ENCODE measurements at regions not wholly inside any gene's neighbourhood (a gene's known extent, or its start where the extent isn't known, plus 50 kb on each side); places are given as distances from the start of the nearest gene placed in this dataset.

DNA sequence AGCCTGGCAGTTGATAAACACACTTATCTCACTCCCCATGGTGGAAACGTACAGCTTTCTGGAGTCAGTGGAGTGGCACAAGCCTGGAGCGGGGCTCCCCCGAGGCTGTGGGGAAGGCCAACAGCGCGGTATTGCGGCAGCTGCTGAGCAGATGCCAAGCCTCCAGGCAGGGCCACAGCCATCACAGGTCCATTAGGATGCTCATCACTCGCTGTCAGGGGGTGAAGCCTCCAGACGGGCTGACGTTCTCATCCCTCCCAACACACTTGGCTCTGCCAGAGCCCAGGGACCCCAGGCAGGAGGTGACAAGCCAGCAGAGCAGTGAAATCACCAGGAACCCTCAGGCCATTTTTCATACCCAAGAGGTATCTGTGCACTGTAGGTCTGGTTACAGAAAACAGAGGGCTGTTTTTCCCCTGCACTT is 529.2 kb upstream of the KLHL29 start:
- H3K79me1 ChIP-seq (ENCODE audit: low read depth in 1 of 2, low read length in 2 of 2), result no peaks in the 10 kb centered on the region
- ChIA-PET CTCF (no interaction called here), POLR2A (ENCODE audit: unreplicated experiment) (no interaction called here)
- peaks cover 7% of the 10 kb centered on the region for H3K9me3 ChIP-seq (ENCODE audit: control insufficient read depth, insufficient read depth, low read length)
- no peak overlapping the region for H3K18ac ChIP-seq (ENCODE audit: low read depth, low read length)
- intact Hi-C loops (cut with micrococcal nuclease), result loop anchor here (5.0 kb wide), 1 partner anchor 1813 kb away; the partner anchor contains the start of gene APOB
- H4K20me1 ChIP-seq (ENCODE audit: insufficient read depth, low read length), result no peaks in the 10 kb centered on the region
- ATAC-seq (ENCODE audit: low read depth) (no peak), DNase-seq (no peak)
- no peak overlapping the region for H4K8ac ChIP-seq (ENCODE audit: low read depth in 2 of 2, low read length in 2 of 2)
- BruUV-seq (replicated peaks), result no TSS peak
- H3K27ac ChIP-seq (ENCODE audit: insufficient read depth, low read length), result no peak overlapping the region
- H2AK5ac ChIP-seq (ENCODE audit: low read depth, low read length), result no peak overlapping the region
- in situ Hi-C loops (cut with MboI; ENCODE audit: low sequenced_read_pairs), result no loop called here
- no peak overlapping the region for H3K9ac ChIP-seq (ENCODE audit: low read depth, low read length)
- H3K4me3 ChIP-seq (ENCODE audit: insufficient read depth, low read depth, low read length), result no peak overlapping the region
- H4K5ac ChIP-seq (ENCODE audit: low read depth, low read length), result no peak overlapping the region
- H2BK5ac ChIP-seq (ENCODE audit: low read depth, low read length, poor library complexity, severe bottlenecking), result no peak overlapping the region
- H4K91ac ChIP-seq (ENCODE audit: insufficient read depth, low read depth, low read length), result no peak overlapping the region
- no peak overlapping the region for H3K14ac ChIP-seq (replicated peaks; ENCODE audit: low read depth, low read length)
- H3K4me2 ChIP-seq (ENCODE audit: low read depth, low read length), result no peak overlapping the region
- H2BK120ac ChIP-seq (ENCODE audit: low read depth, low read length), result no peak overlapping the region
- no peak overlapping the region for H3K56ac ChIP-seq (ENCODE audit: extremely low read depth, insufficient read depth, low read length)
- WGBS, 2 experiments (ENCODE audit: extremely low coverage in 2 of 2, insufficient read length in 1 of 2), result no CpG with 5 or more reads among the region's 9 CpGs
- H2AK9ac ChIP-seq (replicated peaks; ENCODE audit: low read depth, low read length, poor library complexity), result no peak overlapping the region
- dilution Hi-C loops (cut with HindIII; ENCODE audit: low sequenced_read_pairs, unreplicated experiment), result no loop called here
- H3K9me1 ChIP-seq (ENCODE audit: insufficient read depth, low read length), result no peaks in the 10 kb centered on the region
- H3K23ac ChIP-seq (ENCODE audit: low read depth, low read length), result no peak overlapping the region
- H3K36me3 ChIP-seq (ENCODE audit: control insufficient read depth, insufficient read depth, low read length), result no peaks in the 10 kb centered on the region
- no peak overlapping the region for H2BK20ac ChIP-seq (ENCODE audit: low read depth, low read length)
- H2BK15ac ChIP-seq (ENCODE audit: low read depth, low read length), result no peak overlapping the region
- H3K27me3 ChIP-seq (ENCODE audit: control insufficient read depth, insufficient read depth, low read length), result no peaks in the 10 kb centered on the region
- TF ChIP-seq CEBPB (IDR thresholded peaks at IDR 0.05; ENCODE audit: low read depth, low read length), result no peak
- no peak for TF ChIP-seq RAD21 (IDR thresholded peaks at IDR 0.05; ENCODE audit: low read length)
- TF ChIP-seq, protein P1, sequence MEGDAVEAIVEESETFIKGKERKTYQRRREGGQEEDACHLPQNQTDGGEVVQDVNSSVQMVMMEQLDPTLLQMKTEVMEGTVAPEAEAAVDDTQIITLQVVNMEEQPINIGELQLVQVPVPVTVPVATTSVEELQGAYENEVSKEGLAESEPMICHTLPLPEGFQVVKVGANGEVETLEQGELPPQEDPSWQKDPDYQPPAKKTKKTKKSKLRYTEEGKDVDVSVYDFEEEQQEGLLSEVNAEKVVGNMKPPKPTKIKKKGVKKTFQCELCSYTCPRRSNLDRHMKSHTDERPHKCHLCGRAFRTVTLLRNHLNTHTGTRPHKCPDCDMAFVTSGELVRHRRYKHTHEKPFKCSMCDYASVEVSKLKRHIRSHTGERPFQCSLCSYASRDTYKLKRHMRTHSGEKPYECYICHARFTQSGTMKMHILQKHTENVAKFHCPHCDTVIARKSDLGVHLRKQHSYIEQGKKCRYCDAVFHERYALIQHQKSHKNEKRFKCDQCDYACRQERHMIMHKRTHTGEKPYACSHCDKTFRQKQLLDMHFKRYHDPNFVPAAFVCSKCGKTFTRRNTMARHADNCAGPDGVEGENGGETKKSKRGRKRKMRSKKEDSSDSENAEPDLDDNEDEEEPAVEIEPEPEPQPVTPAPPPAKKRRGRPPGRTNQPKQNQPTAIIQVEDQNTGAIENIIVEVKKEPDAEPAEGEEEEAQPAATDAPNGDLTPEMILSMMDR (conservative IDR thresholded peaks at IDR 0.05; ENCODE audit: low read depth, low read length), result no peak
- TF ChIP-seq, protein P2, sequence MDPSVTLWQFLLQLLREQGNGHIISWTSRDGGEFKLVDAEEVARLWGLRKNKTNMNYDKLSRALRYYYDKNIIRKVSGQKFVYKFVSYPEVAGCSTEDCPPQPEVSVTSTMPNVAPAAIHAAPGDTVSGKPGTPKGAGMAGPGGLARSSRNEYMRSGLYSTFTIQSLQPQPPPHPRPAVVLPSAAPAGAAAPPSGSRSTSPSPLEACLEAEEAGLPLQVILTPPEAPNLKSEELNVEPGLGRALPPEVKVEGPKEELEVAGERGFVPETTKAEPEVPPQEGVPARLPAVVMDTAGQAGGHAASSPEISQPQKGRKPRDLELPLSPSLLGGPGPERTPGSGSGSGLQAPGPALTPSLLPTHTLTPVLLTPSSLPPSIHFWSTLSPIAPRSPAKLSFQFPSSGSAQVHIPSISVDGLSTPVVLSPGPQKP (IDR thresholded peaks at IDR 0.05; ENCODE audit: borderline replicate concordance, low read depth, low read length), result no peak
- TF ChIP-seq SMC3 (IDR thresholded peaks at IDR 0.05; ENCODE audit: low read depth, low read length), result no peak
- no peak for TF ChIP-seq MAFK (IDR thresholded peaks at IDR 0.05; ENCODE audit: low read depth, low read length)
- no peak for TF ChIP-seq BHLHE40 (IDR thresholded peaks at IDR 0.05; ENCODE audit: low read depth, low read length)
- no peak for TF ChIP-seq RCOR1 (IDR thresholded peaks at IDR 0.05; ENCODE audit: insufficient replicate concordance, low read length)
- TF ChIP-seq, protein P3, sequence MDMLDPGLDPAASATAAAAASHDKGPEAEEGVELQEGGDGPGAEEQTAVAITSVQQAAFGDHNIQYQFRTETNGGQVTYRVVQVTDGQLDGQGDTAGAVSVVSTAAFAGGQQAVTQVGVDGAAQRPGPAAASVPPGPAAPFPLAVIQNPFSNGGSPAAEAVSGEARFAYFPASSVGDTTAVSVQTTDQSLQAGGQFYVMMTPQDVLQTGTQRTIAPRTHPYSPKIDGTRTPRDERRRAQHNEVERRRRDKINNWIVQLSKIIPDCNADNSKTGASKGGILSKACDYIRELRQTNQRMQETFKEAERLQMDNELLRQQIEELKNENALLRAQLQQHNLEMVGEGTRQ (IDR thresholded peaks at IDR 0.05; ENCODE audit: low read depth, low read length), result no peak
- TF ChIP-seq NFE2L2 (IDR thresholded peaks at IDR 0.05; ENCODE audit: low read depth, low read length), result no peak
- TF ChIP-seq MXI1 (IDR thresholded peaks at IDR 0.05; ENCODE audit: borderline replicate concordance, low read depth, low read length), result no peak
- TF ChIP-seq FOS (IDR thresholded peaks at IDR 0.05; ENCODE audit: low read depth, low read length), result no peak
- TF ChIP-seq CHD1 (IDR thresholded peaks at IDR 0.05; ENCODE audit: low read depth, low read length), result no peak
- TF ChIP-seq RFX5 (IDR thresholded peaks at IDR 0.05; ENCODE audit: low read depth, low read length), result no peak
- TF ChIP-seq POLR2A (IDR thresholded peaks at IDR 0.05; ENCODE audit: low read depth, low read length), result no peak
- no peak for TF ChIP-seq MAZ (IDR thresholded peaks at IDR 0.05; ENCODE audit: borderline replicate concordance, low read depth, low read length)
- no peak overlapping the region for H3K4ac ChIP-seq (ENCODE audit: low read depth, low read length)
- no peaks in the 10 kb centered on the region for H3K4me1 ChIP-seq (ENCODE audit: control insufficient read depth, insufficient read depth, low read length)
- H2AFZ ChIP-seq (replicated peaks; ENCODE audit: low read length, poor library complexity), result no peak overlapping the region

Measured in IMR-90 (cell line).